ENCODE measurements at regions not wholly inside any gene's neighbourhood (a gene's known extent, or its start where the extent isn't known, plus 50 kb on each side); places are given as distances from the start of the nearest gene placed in this dataset.

GRCh38 chr1:14522077-14522925 lies 76.2 kb upstream of the KAZN start:
- DNase-seq: peak in 2 of 5 donors; percentile 32 to 60
- FAIRE-seq: no peak
- TF ChIP-seq, protein P1, sequence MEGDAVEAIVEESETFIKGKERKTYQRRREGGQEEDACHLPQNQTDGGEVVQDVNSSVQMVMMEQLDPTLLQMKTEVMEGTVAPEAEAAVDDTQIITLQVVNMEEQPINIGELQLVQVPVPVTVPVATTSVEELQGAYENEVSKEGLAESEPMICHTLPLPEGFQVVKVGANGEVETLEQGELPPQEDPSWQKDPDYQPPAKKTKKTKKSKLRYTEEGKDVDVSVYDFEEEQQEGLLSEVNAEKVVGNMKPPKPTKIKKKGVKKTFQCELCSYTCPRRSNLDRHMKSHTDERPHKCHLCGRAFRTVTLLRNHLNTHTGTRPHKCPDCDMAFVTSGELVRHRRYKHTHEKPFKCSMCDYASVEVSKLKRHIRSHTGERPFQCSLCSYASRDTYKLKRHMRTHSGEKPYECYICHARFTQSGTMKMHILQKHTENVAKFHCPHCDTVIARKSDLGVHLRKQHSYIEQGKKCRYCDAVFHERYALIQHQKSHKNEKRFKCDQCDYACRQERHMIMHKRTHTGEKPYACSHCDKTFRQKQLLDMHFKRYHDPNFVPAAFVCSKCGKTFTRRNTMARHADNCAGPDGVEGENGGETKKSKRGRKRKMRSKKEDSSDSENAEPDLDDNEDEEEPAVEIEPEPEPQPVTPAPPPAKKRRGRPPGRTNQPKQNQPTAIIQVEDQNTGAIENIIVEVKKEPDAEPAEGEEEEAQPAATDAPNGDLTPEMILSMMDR (IDR thresholded peaks at IDR 0.05; ENCODE audit: borderline replicate concordance, extremely low read depth, insufficient read depth): no peak
- Histone ChIP-seq H3K4me3 (ENCODE audit: low read length in 3 of 3) (no peak overlapping the region), H3K9ac (ENCODE audit: low read length in 3 of 3) (no peak overlapping the region), H3K36me3 (ENCODE audit: control insufficient read depth in 2 of 3, insufficient read depth in 3 of 3, low read length in 3 of 3) (no peaks in the 10 kb centered on the region), H3K9me3 (ENCODE audit: control insufficient read depth in 2 of 3, insufficient read depth in 1 of 3, low read length in 3 of 3) (no peaks in the 10 kb centered on the region), H3K27me3 (ENCODE audit: control insufficient read depth, insufficient read depth, low read length) (no peaks in the 10 kb centered on the region), H3K4me1 (ENCODE audit: control insufficient read depth in 2 of 3, insufficient read depth in 2 of 3, low read depth in 1 of 3, low read length in 3 of 3) (no peaks in the 10 kb centered on the region), H3K27ac (ENCODE audit: low read depth in 2 of 2, low read length in 2 of 2) (peak overlapping the region in 1 of 2 donors; percentile 35)
- intact Hi-C loops (cut with DNase I): no loop called here

DNA sequence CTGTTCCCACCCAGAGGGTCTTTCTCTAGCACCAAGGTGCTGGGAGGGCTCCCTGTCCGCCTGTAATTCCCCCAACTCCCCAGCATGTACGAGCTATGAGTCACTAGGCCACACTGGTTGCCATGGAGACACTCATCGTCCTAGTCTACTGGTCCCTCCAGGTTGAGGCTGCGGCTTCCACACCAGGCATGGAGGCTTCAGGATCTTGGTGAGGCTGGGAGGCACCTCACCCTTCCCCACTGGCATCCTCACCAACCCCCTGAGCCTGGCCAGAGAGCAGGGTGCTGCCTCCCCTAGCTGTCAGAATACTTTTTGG lies 75.6 kb upstream of the KAZN start:
- Histone ChIP-seq H3K4me1 (ENCODE audit: control insufficient read depth in 2 of 3, insufficient read depth in 2 of 3, low read depth in 1 of 3, low read length in 3 of 3) (no peaks in the 10 kb centered on the region), H3K9ac (ENCODE audit: low read length in 3 of 3) (no peak overlapping the region), H3K27ac (ENCODE audit: low read depth in 2 of 2, low read length in 2 of 2) (no peak overlapping the region), H3K4me3 (ENCODE audit: low read length in 3 of 3) (no peak overlapping the region), H3K36me3 (ENCODE audit: control insufficient read depth in 2 of 3, insufficient read depth in 3 of 3, low read length in 3 of 3) (no peaks in the 10 kb centered on the region), H3K27me3 (ENCODE audit: control insufficient read depth, insufficient read depth, low read length) (no peaks in the 10 kb centered on the region), H3K9me3 (ENCODE audit: control insufficient read depth in 2 of 3, insufficient read depth in 1 of 3, low read length in 3 of 3) (no peaks in the 10 kb centered on the region)
- intact Hi-C loops (cut with DNase I): no loop called here
- TF ChIP-seq, protein P1 (IDR thresholded peaks at IDR 0.05; ENCODE audit: borderline replicate concordance, extremely low read depth, insufficient read depth): no peak
- FAIRE-seq (no peak), DNase-seq (peak in 2 of 5 donors; percentile 37 to 74)

DNA sequence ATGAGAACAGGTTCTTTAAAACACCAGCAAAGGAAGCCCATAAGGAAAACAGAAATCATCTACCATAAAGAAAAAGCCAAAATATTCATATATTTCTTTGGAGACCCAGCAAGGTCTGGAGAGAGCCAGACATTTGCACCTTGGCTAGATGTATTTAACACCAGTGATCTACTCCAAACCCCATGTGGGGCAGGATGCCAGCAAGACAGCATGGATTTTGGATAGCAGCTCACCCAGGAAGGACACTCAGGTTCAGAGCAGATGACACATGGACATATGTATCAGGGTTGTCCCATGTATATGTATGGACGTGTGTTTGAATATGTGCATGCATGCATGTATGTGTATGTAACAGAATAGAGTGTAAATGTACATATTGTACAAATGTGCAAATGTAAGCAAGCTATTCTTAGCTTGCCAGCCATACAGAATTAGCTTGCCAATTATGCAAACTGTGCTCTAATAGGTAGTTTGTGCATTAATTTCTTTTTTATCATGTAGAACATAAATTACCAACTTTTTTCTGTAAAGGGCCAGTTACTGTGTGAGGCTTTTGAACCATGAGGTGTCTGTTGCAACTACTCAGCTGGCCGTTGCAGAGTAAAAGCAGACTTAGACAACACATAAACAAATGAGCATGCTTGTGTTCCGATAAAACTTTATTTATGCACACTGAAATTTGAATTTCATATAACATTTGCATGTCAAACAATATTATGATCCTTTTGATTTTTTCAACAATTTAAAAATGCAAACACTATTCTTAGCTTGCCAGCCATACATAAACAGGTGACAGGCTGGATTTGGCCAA lies 73.5 kb upstream of the KAZN start:
- Histone ChIP-seq H3K36me3 (ENCODE audit: control insufficient read depth in 2 of 3, insufficient read depth in 3 of 3, low read length in 3 of 3) (no peaks in the 10 kb centered on the region), H3K9me3 (ENCODE audit: control insufficient read depth in 2 of 3, insufficient read depth in 1 of 3, low read length in 3 of 3) (no peaks in the 10 kb centered on the region), H3K4me3 (ENCODE audit: low read length in 3 of 3) (no peak overlapping the region), H3K4me1 (ENCODE audit: control insufficient read depth in 2 of 3, insufficient read depth in 2 of 3, low read depth in 1 of 3, low read length in 3 of 3) (no peaks in the 10 kb centered on the region), H3K9ac (ENCODE audit: low read length in 3 of 3) (no peak overlapping the region), H3K27ac (ENCODE audit: low read depth in 2 of 2, low read length in 2 of 2) (no peak overlapping the region), H3K27me3 (ENCODE audit: control insufficient read depth, insufficient read depth, low read length) (no peaks in the 10 kb centered on the region)
- TF ChIP-seq, protein P1 (IDR thresholded peaks at IDR 0.05; ENCODE audit: borderline replicate concordance, extremely low read depth, insufficient read depth): no peak
- FAIRE-seq (no peak), DNase-seq (no peak)
- intact Hi-C loops (cut with DNase I): no loop called here
